Upper lobe of left lung (tissue), 4 donors: ENCODE measurements at regions not wholly inside any gene's neighbourhood (a gene's known extent, or its start where the extent isn't known, plus 50 kb on each side); places are given as distances from the start of the nearest gene placed in this dataset.

Experiments used
- EP300 ChIP-seq, 4 donors: sonication (generic); formaldehyde crosslinking; IDR thresholded peaks; one replicate each; pipeline ENCODE4 v1.5.1; 2017; ENCODE audit warnings: antibody characterized with exemption in 4 of 4, control low read depth in 2 of 4
- POLR2A ChIP-seq, 4 donors: fragments of 450-650 bp; IDR thresholded peaks; one replicate each; pipeline ENCODE4 v1.5.1; 2016 to 2017; ENCODE audit warnings: antibody characterized with exemption in 4 of 4, mild to moderate bottlenecking in 2 of 4
- TF ChIP-seq, protein P1 (sequence below), 6 experiments: fragments of 450-650 bp in 4 of 6; fragments of 200-600 bp in 2 of 6; sonication (generic) in 2 of 6; IDR thresholded peaks; one replicate each; pipeline ENCODE4 v1.5.1; 2016 to 2019; ENCODE audit warnings: antibody characterized with exemption in 6 of 6

DNA sequence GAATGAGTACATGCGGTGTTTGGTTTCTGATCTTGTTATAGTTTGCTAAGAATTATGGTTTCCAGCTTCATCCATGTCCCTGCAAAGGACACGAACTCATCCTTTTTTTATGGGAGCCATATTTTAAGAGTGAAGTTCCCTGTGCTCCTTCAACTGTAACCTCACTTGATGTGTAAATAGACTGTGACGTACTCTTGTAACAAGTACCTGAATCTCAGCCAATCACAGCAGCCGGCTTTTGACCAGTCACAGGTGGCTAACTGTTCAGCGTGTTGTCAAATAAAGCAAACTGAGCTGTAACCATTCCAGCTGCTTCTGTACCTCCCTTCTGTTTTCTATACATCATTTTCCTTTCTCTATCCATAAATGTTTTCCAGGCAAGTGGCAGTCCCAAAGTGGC lies 774.3 kb upstream of the HS6ST1 start:
- TF ChIP-seq EP300 (IDR thresholded peaks at IDR 0.05) = no peak
- TF ChIP-seq, protein P1, sequence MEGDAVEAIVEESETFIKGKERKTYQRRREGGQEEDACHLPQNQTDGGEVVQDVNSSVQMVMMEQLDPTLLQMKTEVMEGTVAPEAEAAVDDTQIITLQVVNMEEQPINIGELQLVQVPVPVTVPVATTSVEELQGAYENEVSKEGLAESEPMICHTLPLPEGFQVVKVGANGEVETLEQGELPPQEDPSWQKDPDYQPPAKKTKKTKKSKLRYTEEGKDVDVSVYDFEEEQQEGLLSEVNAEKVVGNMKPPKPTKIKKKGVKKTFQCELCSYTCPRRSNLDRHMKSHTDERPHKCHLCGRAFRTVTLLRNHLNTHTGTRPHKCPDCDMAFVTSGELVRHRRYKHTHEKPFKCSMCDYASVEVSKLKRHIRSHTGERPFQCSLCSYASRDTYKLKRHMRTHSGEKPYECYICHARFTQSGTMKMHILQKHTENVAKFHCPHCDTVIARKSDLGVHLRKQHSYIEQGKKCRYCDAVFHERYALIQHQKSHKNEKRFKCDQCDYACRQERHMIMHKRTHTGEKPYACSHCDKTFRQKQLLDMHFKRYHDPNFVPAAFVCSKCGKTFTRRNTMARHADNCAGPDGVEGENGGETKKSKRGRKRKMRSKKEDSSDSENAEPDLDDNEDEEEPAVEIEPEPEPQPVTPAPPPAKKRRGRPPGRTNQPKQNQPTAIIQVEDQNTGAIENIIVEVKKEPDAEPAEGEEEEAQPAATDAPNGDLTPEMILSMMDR (IDR thresholded peaks at IDR 0.05) = no peak
- TF ChIP-seq POLR2A (IDR thresholded peaks at IDR 0.05) = no peak
